ENCODE measurements at regions not wholly inside any gene's neighbourhood (a gene's known extent, or its start where the extent isn't known, plus 50 kb on each side); places are given as distances from the start of the nearest gene placed in this dataset.

GRCh38 chr20:58004900-58005299 is 223.6 kb downstream of the ANKRD60 start:
- Histone ChIP-seq H2BK120ac (ENCODE audit: low read depth, low read length, poor library complexity, severe bottlenecking) (no peak overlapping the region), H3K9ac (ENCODE audit: extremely low read depth, insufficient read length, low read length) (no peak overlapping the region), H3K23ac (ENCODE audit: insufficient read length, low read depth, low read length) (no peak overlapping the region), H3K4me2 (ENCODE audit: insufficient read depth, insufficient read length, low read length) (no peak overlapping the region), H3K27me3 (ENCODE audit: insufficient read depth, low read length) (no peaks in the 10 kb centered on the region), H2BK5ac (ENCODE audit: insufficient read length, low read length) (no peak overlapping the region), H3K9me3 (ENCODE audit: control insufficient read depth, low read depth, low read length) (no peaks in the 10 kb centered on the region), H2AK5ac (ENCODE audit: insufficient read length, low read length) (no peak overlapping the region), H3K18ac (ENCODE audit: insufficient read length, low read depth, low read length) (no peak overlapping the region), H2AFZ (ENCODE audit: low read length) (no peak overlapping the region), H3K4ac (ENCODE audit: low read depth, low read length) (no peak overlapping the region), H2BK15ac (ENCODE audit: low read depth, low read length) (no peak overlapping the region), H3T11ph (ENCODE audit: low read length) (no peak overlapping the region), H3K56ac (ENCODE audit: insufficient read length, low read depth, low read length) (no peak overlapping the region), H3K79me1 (ENCODE audit: insufficient read depth, low read depth, low read length, poor library complexity, severe bottlenecking) (no peaks in the 10 kb centered on the region), H4K20me1 (ENCODE audit: control insufficient read depth, insufficient read depth, insufficient read length) (no peaks in the 10 kb centered on the region), H3K27ac (ENCODE audit: insufficient read length, low read depth, low read length) (no peak overlapping the region), H4K91ac (ENCODE audit: insufficient read length, low read depth, low read length) (no peak overlapping the region), H2BK12ac (ENCODE audit: insufficient read length, low read depth, low read length) (no peak overlapping the region), H3K23me2 (ENCODE audit: insufficient read length, low read depth, low read length, poor library complexity, severe bottlenecking) (no peaks in the 10 kb centered on the region), H3K4me1 (ENCODE audit: insufficient read depth, low read length) (no peaks in the 10 kb centered on the region), H3K79me2 (ENCODE audit: insufficient read depth, low read length) (no peaks in the 10 kb centered on the region), H2BK20ac (ENCODE audit: low read depth, low read length, poor library complexity, severe bottlenecking) (no peak overlapping the region), H4K5ac (ENCODE audit: insufficient read length, low read depth, low read length) (no peak overlapping the region), H3K14ac (ENCODE audit: insufficient read depth, low read length) (no peak overlapping the region), H4K8ac (replicated peaks; ENCODE audit: insufficient read length, low read depth, low read length) (no peak overlapping the region)
- H3K9me3 Mint-ChIP-seq = peaks cover 2 to 3% of the 10 kb centered on the region in 2 experiments; a peak in 2 of 5 replicates
- TF ChIP-seq CTCF (conservative IDR thresholded peaks at IDR 0.05) = no peak
- DNase-seq = no peak
- H3K36me3 Mint-ChIP-seq (ENCODE audit: insufficient read depth in 1 of 3, low read depth in 3 of 3) = no peaks in the 10 kb centered on the region; a peak in 1 of 7 replicates
- no peak overlapping the region for H3K27ac Mint-ChIP-seq
- peaks cover 9% of the 10 kb centered on the region for H3K27me3 Mint-ChIP-seq (ENCODE audit: low read depth)
- WGBS (ENCODE audit: extremely low coverage, insufficient read length, low lambda C conversion rate) = no CpG with 5 or more reads among the region's 4 CpGs
- H3K4me1 Mint-ChIP-seq = peaks cover 2 to 6% of the 10 kb centered on the region in 2 experiments
- H3K4me3 Mint-ChIP-seq = no peak overlapping the region
